Islet precursor cell (in vitro differentiated cells): ENCODE measurements at regions not wholly inside any gene's neighbourhood (a gene's known extent, or its start where the extent isn't known, plus 50 kb on each side); places are given as distances from the start of the nearest gene placed in this dataset.

ENCODE experiments used
- DNase-seq: peaks from one replicate; pipeline ENCODE4 v3.0.0-alpha.2; 2018

DNA sequence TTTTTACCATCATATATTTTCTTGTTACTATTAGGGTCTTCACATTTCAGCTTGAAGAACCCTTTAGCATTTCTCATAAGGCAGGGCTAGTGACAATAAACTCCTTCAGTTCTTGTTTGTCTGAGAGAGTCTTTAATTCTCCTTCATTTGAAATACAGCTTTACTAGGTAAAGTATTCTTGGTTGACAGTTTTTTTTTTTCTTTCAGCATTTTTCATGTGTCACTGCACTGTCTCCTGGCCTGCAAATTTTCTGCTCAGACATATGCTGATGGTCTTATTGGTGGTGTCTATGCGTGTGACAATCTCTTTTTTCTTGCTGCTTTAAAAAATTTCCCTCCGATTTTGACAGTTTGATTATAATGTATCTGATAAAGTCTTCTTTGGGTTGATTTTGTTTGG is 399.9 kb downstream of the SH3GL2 start:
- no peak for DNase-seq

DNA sequence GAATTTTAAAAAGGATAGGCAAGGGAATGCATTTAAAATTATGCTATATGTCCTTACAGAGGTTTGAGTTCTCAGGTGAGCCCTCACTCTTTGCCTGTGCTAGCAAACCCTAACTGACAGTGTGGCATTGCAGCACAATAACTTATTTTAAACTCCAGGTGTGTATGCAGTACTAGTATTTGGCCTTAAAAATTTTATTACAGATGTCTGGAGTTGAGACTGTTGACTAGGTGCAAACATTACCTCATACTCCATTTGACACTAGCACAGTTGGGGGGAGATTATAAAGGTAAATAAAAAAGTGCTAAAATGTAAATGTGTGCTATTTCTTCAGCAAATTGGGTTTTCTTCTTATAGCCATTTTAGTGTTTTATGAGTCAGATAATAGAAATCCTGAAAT is 407.7 kb downstream of the SH3GL2 start:
- no peak for DNase-seq

DNA sequence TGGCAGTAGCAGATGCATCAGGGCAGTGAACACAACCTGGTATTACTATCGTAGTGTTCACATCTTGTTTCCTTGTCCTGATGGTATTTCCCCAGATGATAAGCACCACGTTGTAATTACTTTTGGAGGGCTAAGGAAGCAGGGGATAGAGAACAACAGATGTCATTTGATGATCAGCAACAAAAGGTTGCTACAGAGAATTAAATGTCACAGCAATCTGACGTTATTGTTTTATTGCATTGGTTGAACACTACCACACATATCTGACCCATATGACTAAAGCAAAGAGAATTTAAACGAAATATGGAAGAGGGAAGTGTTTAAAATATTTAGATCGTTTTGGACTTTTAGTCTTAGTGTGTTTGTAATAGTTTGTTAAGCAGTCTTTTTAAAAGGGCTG is 408.3 kb downstream of the SH3GL2 start:
- no peak for DNase-seq

DNA sequence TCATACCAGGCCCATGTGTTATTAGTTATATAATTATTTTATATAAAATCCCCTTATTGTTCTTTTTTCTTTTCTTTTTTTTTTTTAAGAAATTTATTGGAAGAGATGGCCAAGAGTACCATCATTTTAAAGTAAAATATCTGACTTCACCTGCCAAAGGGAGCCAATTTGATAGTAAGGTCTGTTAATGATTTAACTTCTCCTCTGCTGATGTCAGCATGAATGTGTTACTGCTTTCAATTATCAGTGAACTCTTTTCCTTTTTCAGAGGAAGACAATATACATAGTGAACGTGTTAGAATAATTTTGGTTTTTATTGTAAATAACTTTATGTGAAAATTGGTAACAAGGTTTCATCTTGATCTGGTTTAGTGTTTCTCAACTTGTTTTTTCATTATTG is 409.6 kb downstream of the SH3GL2 start:
- DNase-seq: no peak

DNA sequence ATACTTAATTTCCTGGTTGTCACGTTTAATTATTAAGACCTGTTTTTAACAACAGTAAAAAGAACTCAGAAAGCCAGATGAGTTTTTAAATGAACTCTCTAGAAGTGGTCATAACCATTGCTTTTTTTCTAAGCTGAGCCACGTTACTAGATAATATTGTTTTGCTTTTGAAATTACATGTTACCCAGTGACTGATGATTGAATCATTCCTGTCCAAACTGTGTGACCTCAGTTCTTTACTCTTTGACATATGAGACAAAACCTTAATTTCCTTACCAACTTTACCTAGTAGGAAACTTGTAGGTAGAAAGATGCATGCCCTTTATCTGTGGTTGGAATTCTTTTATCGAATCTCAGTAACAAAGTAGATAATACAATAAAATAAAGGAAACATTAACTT is 411.7 kb downstream of the SH3GL2 start:
- DNase-seq: no peak

DNA sequence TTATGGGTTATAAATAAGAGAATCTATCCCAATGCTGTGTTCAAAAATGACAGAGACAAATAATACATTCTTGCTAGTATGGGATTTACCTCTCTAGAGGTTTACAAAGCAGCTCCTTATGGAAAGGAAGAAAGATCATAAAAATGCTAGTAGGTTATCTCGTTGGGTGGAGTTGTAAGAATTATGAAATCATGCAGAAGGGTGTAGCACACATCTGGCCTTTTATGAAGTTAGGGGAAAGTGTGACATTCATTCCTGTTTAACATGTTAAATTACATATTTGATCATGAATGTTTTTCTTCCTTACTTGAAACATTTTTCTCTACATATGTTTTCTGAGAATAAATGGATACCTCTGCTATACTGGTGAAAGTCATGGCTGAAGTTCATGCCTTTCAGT is 414.2 kb downstream of the SH3GL2 start:
- DNase-seq: no peak

DNA sequence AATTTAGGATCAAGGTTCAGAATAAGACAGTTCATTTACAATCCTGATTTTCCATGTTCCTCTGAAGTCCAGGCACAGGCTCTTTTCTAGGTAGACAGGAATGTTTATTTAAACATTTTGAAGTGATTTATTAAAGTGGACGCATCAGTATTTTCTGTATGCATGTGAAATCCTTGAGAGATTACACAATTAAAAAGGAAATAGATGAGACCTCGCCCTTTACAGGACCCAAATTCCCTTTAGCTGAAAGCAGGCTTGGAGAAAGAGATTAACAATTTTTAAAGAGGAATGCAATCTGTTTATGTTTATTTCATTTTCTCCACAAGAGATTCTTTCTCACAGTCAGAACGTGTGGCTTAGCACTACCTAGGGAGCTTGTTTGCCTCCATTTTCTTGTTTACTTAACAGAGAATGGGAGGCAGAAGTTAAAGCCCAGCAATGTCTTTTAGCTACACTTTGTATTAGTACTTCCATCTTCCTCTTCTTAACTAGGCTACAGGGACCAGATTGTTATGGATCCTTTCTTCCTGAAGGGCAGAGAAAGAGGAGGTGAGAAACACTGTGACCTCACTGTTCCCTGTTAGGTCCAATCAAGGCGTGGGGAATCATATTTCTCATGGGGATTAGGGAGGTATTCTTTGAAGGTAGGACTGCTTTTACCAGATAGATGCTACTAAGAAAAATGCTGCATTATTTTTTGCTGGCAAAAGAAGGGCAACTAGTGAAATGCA is 416.0 kb downstream of the SH3GL2 start:
- DNase-seq: no peak

DNA sequence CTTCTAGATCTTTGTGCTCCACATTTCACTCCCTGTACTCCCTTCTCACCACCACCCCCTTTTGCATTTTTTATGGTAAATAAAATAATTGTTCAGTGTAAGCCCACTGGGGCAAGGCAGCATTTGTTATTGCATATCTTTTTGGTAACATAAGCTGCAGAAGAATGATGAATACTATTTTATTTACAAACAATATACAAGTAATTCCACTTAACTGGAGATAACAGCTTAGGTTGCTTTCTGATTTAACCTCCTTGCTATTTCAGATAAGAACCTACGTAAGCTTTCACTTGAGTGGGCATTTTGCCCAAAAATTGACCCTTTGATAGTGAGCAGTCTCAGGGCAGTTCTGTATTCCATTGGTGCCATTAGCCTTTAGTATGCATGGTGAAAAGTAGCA is 417.9 kb downstream of the SH3GL2 start:
- no peak for DNase-seq

DNA sequence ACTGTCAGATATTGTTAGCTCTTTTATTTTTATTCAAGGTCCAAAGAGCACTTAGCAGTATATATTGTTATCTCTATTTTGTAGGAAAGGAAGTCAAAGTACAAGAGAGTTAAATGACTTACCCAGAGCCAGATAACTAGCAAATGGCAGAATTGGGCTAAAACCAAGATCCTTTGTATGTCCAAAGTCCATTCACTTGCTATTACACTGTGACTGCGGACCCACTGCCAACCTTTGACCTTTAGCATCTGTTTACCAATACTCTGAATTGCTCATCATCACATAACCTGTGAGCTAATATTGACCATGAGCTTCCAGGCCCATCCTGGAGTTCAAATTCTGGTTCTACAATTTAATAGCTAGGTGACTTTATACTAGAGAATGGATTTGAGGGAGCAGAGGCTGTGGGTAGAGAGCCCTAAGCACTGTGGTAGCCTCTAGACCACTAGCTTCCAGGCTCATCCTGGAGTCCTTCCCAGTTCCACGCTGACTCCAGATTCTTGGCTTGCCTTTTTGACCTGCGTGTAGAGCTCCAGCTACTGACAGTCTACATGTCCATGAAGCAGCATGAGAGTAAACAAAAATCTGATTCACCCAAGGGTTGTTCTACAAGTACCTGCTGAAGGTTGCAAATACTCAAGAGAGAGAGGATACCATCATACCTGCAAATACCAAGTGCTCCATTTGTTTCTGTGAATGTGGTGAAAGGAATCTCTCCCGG is 424.0 kb downstream of the SH3GL2 start:
- no peak for DNase-seq

DNA sequence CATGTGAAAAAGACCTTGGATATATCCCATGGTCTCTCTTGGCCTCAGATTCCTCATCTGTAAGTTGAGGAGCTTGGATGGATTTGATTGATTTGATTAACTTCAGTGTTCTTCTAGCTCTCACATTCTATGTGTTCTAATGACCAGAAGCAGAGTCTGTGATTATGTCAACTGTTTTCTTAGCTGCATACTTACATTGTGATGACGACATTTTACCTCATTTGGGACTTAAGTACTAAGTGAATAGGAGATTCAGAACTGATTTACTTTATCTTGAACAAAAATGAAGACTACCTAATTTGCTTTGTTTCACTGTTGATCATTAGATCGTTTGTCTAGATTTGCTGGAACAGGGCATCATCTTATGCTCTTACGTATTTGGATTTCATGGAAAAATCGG is 427.7 kb downstream of the SH3GL2 start:
- DNase-seq: no peak

DNA sequence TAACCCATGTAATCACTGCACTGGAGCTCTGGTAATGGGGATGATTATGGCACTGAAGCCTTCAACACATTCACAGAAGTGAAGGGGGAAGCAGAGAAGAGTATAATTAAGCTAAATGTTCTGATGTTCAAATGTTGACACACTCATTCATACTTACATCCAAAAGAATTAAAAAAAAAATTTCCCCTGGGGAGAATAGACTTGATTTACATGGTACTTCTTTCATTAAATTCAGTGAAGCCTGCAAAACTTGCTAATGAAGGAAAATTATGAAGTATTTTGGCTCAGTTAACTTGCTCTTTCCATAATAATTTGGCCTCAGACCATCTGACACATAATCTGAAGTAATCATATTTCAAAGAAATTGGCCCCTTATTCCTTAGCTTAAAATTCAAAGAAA is 428.8 kb downstream of the SH3GL2 start:
- no peak for DNase-seq

DNA sequence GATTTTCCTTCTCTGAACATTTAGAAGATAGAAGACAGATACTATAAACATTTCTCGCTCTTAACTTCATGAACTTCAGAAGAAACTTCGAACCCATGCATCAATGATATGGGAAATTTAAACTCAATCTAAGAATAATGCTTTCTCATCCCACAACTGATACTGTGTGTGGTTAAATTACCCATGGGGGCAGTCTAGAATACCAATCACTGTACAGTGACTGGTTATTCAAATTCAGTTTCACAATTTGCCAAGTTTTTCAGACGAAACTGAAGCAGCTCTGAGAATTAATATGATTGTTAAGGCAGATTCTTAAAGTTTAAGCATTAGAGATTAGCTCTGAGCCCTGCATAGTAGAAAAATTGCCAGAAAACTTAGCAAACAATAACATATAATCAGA is 431.0 kb downstream of the SH3GL2 start:
- DNase-seq: no peak

DNA sequence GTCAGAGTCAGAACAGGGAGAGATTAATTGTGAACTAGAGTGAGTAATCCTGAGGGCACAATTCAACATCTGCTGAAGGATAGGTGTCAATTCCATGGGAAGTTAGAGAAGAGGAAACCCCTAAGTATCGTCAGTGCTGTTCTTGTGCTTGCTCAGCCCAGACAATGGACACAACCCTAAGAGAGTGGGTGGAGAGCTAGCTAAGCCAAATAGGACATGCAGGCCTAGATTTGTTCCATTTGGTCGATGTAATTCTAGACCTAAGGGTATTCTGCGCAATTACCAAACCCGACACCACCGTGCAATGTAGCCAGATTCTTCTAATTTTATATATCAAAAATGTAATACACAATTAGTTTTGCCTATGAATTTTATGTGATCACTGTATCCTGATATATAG is 431.6 kb downstream of the SH3GL2 start:
- DNase-seq: no peak

DNA sequence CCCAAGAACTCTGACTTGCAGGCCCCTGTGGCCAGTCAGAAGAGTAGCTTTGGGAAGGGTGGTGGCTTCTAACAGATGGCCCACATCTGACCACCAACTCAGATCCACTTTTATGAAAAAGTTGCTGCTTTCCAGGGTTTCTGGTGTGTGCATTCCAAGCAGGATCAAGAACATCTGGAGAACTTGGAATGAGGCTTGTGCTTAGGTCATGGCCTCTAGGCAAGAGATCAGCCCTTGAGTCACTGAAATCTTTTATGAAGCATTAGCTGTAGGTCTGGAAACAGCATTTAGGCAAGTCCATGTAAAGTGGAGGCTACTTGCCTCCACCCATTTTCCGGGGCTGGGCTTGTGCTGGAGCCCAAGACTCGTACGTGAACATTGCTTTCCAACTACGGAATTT is 433.3 kb downstream of the SH3GL2 start:
- no peak for DNase-seq

DNA sequence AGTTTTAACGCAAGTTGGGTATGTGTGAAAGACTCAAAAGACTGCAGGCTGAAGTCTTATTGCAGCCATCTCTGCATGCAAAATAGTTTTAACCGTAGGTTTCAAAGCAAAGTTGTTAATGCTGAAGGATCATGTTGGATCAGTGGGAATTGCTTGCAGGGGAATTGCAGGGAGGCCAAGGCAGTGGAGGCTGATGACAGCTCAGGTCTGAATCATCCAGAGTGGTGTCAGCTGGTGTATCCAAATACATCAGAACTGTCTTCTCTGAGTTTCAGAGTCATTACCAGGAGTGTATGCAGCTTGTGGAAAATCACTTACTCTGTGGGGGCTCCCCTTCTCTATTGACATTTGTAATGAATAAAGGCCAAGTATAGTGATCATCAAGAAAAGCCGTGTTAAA is 435.7 kb downstream of the SH3GL2 start:
- DNase-seq: no peak

DNA sequence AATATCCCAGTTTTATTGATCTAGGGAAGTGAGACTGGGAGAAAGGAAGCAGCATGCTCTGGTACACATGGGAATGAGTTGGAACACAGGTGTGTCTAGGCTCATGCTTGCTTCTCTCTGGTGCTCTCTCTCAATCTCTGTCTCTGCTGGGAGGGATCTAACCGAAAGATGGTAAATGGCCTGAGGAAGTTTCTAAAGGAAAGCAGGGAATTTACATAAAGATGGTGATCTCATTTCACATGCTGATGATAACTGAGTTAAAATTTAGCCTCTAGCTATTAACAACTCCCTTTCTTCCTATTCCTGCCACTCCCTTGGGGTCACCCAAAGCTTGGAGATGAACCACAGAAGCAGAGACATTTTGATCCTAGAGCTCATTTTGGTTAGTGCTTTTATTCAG is 436.2 kb downstream of the SH3GL2 start:
- no peak for DNase-seq

DNA sequence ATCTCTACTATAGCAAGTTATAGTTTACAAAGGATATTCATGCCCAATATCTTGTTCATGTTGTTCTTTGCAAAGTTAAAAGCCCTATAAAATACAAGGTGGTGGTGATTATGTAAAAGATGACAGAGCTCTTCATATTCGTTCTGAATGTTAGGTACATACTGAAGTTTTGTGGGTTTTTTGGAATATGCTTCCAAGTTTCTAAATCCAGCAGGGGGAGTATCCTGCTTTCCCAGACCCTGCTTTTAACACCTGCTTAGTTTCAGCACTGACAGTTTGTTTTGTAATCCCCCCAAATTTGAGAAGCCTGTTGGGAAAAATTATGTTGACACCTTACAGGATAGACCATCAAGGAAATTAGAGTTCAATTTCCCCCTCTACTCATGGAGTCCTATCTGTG is 438.3 kb downstream of the SH3GL2 start:
- DNase-seq: no peak

DNA sequence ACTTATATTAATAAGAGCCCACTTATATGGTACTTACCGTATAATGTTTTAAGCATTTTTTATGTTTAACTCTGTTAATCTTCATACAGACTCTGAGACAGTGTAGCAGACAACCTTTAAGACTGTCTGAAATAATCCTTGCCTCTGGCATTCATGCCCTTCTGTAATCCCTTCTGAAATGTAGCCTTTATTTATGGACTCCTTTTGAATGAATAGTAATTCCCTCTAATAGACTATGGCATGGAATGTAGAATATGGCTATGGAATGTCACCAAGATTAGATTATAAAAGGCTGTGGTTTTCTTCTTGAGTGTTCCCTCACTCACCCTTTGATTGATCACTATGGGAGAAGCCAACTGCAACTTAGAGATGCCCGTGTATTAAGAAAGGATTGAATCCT is 439.4 kb downstream of the SH3GL2 start:
- DNase-seq: no peak

DNA sequence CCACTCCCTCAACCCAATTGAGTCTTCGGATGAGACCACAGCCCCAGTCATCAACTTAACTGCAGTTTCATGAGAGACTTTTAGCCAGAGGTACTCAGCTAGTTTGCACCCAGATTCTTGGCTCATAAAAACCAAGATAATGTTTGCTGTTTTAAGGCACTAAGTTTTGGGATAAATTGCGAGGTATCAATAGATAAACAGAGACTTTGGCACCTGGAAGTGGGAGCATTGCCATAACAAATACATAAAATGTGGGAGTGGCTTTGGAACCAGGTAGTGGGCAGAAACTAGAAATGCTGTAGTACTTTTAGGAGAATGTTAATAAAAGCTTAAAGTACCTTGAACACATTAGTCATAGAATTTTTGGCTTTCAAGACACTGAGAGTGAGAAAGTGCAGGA is 439.8 kb downstream of the SH3GL2 start:
- no peak for DNase-seq

DNA sequence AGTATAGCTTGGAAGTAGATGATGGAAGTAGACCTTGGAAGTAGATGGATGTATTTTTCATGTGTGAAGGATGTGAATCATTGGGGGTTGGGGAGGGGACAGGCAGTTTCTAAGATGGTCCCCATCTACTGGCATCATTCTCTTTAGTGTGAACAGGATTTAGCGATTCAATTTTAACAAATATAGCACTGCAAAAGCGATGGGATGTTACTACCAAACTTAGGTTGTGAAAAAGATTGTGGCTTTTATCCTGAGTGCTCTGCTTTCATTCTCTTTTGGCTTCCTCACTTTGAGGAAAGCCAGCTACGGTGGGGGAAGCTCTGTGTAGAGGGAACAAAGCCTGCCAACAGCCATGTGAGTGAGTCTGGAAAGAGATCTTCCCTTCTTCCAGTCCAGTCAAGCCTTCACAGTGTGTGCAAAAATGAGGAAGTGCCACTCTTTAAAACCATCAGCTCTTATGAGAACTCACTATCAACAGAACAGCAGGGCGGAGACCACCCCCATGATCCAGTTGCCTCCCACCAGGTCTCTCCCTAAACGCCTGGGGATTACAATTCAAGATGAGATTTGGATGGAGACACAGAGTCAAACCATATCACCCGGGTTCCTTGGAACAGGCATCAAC is 441.4 kb downstream of the SH3GL2 start:
- no peak for DNase-seq

DNA sequence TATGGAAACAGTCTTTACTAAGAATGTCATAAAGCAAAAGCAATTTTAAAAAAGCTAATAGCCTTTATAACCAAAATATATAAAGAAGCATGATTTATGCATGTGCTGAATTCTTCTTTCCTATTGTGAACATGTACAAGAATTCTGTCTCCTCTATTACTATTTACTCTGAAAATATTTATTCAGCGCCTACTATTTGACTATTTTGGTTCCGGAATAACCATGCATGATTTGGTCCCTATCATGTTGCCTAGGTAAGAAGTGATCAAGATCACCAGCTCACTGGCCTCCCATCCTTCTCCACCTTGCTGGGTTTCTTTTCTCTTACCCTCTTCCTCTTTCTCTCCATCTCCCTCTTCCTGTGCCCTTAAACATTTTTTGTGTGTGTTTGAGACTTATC is 443.8 kb downstream of the SH3GL2 start:
- DNase-seq: no peak

DNA sequence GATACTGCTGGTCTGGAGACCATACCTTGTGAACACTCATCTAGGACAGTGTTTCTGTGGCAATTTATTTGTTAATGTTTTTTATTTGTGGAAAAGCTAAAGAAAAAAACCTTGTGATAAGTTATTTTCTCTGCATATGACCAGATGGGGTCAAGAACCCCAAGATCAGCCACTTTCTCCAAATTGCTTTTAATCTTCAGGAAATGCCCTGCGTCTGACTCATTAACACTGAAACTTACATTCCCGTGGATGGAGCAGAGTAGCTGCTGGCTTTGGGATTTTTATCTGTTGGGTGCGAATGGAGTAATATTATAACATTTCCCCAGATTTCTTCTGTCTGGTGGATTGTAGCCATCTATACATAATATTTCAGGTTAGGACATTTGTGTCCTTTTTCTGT is 444.5 kb downstream of the SH3GL2 start:
- no peak for DNase-seq

DNA sequence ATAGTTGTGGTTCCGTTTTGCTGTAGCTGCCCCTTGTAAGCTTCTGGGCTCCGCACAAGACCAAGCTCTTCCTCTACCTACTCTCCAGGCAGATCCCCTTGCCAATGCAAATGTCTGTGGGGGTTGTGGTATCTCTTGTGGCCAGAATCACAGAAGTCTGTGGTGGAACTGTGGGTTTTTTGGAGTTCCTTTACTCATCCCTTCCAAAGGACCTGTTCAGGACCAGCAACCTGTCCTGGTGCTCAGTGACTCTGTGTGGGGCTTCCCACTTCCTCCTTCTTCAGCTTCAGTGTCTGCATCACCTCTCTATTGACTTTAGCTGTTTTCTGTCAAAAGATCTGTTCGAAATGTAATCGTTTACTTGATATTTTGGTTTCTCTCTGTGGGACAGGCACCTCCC is 441.3 kb upstream of the ADAMTSL1 start:
- no peak for DNase-seq

DNA sequence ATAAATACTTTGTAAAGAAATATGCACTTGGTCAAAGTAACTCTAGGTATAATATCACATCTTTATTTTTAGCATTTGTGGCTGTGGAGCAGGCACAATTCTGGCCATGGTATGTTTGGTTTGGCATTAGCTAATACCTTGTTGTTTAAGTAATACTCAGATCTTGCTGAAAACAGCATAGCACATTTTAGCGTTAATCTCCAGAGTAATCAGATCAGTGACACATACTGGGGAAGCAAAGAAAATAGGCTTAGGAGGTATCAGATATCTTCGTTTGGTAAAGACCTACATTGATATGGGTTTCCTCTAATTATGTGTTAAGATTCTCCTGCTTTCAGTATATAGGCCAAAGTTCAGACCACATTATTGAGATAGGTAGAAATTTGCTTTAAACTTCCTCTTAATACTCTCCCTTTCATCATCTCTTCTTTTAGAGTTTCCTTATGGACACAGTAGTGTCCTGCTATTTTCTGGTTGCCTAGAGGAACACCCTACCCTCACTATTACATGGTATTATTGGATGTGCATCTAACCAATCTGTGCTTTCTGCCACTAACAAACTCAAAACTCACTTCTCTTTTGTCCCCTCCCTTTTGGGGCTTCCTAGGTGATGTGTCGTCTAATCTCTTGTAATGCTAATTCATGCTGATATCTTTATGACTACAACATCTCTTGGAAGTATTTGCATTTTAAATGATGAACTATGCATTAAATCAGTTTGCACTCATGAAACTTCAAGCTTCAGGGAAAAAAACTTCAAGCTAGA is 437.3 kb upstream of the ADAMTSL1 start:
- no peak for DNase-seq
